Activated naive CD8-positive, alpha-beta T cell treated with anti-CD3 and anti-CD28 coated beads, Interleukin-2, amount 50 U/mL, for 16 hours (primary cell): ENCODE measurements at regions not wholly inside any gene's neighbourhood (a gene's known extent, or its start where the extent isn't known, plus 50 kb on each side); places are given as distances from the start of the nearest gene placed in this dataset.
"Not testable (repeated sequence)": the region's sequence is repeated elsewhere in the genome, so short reads cannot be mapped to it uniquely, and the experiment has no call there.

ENCODE experiments used
- DNase-seq: peaks from one replicate; pipeline ENCODE4 v3.0.0-alpha.2; 2020; ENCODE audit warnings: low read depth, low spot score

GRCh38 chr9:27802418-27802817 lies 229.1 kb upstream of the C9orf72 start:
- no peak for DNase-seq

DNA sequence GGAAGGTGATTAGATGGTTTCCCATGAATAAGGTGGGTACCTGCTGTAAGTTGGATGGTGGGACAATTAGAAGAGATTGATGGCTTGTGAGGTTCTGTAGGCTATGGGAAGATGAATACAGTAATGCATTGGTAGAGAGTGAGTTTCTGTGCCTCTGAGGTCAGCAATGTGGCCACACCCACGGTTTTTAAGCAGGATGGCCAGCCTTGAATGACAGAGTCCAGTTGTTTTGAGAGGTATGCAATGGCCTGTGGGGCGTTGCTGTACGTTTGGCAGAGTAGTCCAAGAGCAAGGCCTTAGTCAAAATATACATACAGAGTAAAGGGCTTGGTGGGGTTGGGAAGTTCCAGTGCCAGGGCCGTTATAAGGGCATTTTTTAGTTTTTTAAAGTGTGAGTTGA lies 235.6 kb upstream of the C9orf72 start:
- DNase-seq = no peak

DNA sequence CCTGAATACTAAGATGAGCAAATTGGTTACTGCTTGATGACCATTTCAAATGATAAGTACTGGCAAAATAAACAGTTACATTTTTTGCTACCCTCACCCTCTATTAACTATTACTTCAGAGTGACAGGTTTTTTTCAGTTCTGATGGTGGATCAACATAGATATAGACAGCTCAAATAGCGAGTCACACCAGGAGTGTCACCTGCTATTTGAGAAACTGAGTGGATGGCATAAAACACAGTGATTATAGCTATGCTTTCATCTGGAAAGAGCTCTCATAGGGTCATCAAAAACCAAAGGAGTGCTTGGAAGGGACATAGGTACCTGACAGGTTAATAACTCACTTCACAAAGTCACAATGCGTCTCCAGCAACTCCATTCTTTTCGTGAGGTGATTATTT lies 244.5 kb upstream of the C9orf72 start:
- no peak for DNase-seq

DNA sequence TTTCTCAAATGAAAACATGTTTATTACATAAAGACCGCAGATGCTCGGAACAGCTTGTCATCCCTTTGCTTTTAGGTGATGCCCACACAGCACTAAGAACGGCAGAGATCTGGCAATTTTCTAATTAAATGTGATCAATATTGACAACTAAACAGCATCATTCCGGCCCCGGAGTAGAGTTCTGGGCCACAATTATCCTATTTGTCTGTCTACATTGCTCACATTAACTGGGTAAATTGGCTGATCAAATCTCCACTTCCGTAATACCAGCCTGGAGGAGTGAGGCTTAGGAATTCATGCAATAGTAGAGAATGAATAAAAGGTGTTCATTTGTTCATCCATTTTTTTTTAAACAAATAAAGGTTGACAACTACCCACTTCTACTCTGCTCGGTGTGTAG lies 245.1 kb upstream of the C9orf72 start:
- DNase-seq = no peak

DNA sequence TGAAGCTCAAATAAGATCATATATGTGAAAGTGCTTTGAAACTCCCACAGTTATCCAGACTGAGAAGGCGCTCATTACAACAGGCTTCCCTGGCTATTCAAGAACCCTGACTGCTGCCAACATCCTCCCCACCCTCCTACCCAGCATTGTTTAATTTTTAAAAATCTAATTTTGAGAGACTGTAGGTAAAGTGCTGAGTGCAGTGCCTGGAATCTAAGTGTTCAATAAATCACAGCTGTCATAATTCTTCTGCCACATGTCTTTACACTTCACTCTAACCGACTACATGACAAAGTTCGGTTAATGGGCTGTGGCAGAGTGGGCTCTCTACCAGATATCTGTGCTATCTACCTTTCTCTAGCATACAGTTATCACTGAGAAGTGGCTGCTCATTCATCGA lies 255.6 kb upstream of the C9orf72 start:
- DNase-seq = no peak

DNA sequence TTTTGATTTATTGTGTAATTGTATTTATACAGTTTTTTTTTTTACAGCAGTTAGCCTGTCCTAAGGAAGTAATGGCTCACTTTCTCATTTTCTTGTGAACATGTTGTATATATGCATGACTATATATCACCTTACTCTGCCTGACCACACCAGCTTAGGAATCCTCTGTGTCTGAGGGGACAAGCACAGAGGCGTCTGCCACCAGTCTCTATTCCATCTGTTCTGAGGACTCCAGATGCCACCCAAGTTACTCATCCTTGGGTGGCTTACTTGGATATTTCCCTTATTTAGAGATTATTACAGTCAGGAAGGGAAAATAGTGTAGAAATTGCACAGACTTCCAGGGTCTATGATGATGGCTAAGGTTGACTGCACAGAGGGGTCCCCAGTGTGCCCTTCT lies 256.3 kb upstream of the C9orf72 start:
- no peak for DNase-seq

- DNase-seq = not testable (repeated sequence)
Measured at GRCh38 chr9:27832108-27832507, 258.8 kb upstream of the C9orf72 start.

DNA sequence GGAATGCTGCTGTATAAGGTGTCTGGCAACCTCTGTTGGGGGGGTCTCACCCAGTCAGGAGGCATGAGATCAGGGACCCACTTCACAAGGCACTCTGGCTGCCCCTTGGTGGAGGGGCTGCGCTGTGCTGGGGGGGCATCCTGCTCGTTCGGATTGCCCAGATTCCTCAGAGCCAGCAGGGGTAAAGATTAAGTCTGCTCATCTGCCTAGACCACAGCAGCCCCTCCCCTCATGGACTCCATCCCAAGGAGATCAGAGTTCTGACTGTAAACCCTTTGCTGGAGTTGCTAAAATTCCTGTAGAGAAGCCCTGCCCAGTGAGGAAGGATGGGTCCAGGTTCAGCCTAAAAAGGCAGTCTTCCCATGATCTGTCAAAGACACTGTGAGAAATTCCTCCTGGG lies 262.0 kb upstream of the C9orf72 start:
- no peak for DNase-seq

DNA sequence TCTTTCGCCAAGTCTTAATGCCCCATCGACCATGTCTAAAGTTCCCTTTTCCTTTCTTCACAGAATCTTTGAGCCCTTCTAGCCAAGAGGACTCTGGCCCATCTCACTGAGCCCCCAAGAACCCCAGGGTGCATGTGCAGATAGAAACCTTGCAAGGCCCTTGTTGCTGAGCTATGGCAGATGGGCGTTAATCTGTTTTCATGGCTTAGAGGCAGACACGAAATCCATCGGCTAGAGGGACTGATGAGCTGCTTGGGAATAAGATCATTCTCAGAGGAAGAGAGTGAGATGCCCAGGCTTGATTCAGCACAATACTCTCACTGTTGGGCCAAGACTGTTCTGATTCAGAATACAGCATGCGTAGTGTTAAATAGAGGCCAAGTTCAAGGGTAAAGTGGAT lies 262.5 kb upstream of the C9orf72 start:
- DNase-seq = no peak

DNA sequence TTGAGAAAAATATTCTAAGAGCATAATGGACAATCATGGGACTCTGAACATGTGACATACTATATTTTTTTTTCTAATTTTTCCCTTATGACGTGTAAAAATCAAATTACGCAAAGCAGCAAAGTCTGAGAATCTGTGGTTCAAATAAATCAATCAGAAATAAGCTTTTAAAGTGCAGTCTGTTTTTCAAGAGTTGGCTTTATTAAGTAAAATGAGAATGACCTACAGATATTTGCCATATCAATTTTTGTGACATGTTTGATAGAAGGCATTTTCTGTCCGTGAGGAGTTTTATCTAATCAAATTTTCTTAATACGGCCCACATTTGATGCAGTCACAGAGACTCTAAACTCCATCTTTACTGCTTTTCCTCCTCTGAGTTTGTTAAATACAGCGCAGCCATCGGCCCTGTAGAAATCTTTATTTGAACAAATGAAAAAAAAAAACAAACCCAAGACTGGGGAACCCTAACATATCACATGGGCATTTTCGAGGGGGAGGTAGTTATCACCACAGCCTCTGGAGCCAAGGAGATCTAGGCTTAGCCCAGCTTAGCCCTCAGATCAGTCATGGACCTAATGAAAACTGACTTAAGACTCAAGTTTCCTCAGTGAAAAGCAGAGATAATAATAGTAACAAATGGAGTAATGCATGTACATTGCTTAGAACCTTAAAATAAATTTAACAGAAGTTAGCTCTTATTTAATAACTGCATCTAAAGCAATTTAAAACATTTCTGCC lies 263.6 kb upstream of the C9orf72 start:
- no peak for DNase-seq

- no peak for DNase-seq
Measured at GRCh38 chr9:27838876-27839275, 265.6 kb upstream of the C9orf72 start.

DNA sequence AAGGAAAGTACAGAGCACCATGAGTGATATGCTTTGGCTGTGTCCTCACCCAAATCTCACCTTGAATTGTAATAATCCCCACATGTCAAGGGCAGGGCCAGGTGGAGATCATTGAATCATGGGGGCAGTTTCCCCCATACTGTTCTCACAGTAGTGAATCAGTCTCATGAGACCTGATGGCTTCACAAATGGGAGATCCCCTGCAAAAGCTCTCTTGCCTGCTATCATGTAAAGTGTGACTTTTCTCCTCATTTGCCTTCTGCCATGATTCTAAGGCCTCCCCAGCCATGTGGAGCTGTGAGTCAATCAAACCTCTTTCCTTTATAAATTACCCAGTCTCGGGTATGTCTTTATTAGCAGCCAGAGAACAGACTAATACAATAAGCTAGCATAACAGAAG lies 266.5 kb upstream of the C9orf72 start:
- not testable (repeated sequence) for DNase-seq

DNA sequence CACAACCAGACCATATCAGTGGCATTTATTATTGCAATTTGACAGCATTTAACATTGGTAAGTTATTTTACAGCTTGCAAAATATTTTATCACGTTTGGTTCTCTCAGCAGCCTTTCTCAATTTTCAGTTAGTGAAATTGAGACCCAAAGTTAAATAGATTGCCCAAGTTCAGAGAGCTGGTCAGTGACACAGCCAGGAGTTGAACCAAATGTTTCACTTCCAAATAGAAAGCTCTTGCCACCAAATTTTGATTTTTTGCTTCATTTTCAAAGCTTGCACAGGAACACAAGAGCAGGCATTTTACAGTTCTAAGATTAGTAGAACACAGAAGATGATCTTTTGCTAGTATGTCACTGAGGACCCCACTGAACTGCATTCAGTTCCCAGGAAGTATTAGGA lies 271.5 kb upstream of the C9orf72 start:
- DNase-seq = no peak

- no peak for DNase-seq
Measured at GRCh38 chr9:27847380-27847779, 274.1 kb upstream of the C9orf72 start.

DNA sequence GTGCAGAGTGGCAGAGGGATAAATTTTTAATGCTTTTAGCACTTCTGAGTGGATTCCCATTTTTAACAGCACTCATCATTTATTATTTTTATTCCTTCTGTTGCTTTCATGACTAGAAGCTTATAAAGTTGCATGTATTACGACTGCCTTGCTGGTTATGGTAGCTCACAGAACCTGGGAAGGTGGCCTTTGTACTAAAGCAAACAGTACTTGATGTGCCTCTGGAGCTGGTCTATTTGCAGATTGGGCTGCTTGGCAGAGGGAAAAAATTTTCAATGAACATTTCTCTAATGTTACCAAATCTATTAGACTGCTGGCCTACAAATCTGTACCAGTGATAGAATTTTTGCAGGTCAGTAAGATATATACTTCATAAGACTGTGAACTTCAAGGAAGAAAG lies 274.5 kb upstream of the C9orf72 start:
- no peak for DNase-seq

DNA sequence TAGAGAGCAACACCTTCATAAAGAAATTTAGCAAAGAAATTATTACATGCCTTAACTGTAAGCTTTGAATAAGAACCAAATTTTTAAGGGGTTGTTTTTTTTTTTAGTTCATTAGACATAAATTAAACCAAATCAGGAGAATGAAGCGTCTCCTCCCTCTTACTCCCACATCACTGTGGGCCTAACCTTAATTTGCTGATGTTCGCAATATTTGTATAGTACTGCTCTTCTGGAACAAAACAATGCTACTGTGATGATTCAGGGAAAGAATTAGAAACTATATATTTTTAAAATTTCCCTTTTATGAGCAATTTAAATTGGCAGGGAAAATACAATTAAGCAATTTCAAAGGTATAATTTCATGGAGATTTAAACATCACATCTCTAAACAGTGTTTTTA lies 275.0 kb upstream of the C9orf72 start:
- DNase-seq = no peak

GRCh38 chr9:27851858-27852257 lies 278.6 kb upstream of the C9orf72 start:
- DNase-seq = no peak

DNA sequence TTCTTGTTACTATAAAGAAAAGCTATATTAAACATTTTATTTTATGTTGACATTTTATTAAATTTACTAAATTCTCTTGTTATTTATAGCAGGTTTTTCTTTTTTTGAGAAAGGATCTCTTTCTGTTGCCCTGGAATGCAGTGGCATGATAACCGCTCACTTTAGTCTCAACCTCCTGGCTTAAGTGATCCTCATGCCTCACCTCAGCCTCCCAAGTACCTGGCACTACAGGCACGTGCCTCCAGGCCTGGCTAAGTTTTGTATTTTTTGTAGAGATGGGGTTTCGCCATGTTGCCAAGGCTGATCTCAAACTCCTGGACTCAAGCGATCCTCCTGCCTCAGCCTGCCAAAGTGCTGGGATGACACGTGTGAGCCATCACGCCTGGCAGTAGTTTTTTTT lies 280.2 kb upstream of the C9orf72 start:
- DNase-seq = no peak

- DNase-seq = no peak
Measured at GRCh38 chr9:27856054-27856453, 282.8 kb upstream of the C9orf72 start.

- DNase-seq = no peak
Measured at GRCh38 chr9:27856748-27857147, 283.5 kb upstream of the C9orf72 start.

GRCh38 chr9:27861887-27862286 lies 288.6 kb upstream of the C9orf72 start:
- no peak for DNase-seq

DNA sequence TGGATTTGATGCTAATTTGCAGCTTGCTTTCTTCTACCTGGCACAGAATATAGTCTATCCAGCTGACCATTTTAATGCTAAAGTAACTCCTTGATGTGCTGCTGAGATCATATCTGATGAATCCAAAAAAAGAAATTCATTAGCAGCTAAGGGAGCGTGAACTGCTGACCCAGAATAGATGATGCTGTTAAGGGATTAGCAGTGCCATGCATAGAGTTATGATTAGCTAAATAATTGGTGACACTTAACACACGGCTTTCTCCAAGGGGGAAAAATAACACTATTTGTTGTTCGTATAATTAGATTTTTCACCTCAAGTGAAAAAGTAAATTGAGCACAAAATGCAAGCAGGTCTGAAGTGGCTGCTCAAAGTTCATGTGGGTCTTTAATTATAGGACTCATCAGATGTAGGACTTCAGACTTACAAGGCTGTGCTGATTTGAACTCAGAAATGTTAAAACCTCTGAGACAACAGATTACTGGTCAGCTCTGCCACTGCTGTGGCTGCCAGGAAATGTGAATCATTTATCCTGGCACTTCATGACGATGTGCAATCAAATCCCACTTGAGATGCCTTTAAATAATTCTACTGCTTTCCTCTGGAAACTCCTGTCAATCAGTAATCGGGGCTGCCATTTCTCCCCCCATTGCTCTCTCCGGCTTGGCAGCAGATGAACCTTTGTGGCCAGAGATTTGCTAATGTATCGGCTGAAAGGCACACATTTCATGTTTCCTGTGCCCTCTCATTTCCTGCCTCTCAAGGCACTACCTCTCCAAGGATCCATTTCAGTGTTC lies 291.6 kb upstream of the C9orf72 start:
- no peak for DNase-seq

GRCh38 chr9:27866741-27867140 lies 293.5 kb upstream of the C9orf72 start:
- DNase-seq = no peak
